A549 (cell line): ENCODE measurements at regions not wholly inside any gene's neighbourhood (a gene's known extent, or its start where the extent isn't known, plus 50 kb on each side); places are given as distances from the start of the nearest gene placed in this dataset.

Source experiments
- ATAC-seq, 2 experiments: fragments of 200-7000 bp in 1 of 2; fragments of >200 bp in 1 of 2; cut with Nextera tagmentation in 1 of 2; cut with Tn5 transposase in 1 of 2; 3 replicates each; pipeline versions ENCODE4 v1.8.0 to v1.9.1; 2018 to 2020; ENCODE audit warnings: mild to moderate bottlenecking in 1 of 2, moderate library complexity in 1 of 2
- CTCF ChIA-PET: fragments of 300-600 bp; sonication (Branson Sonifier 250); formaldehyde crosslinking; extraction: SDS; loops from one replicate; lab custom pipeline; 2021; ENCODE audit warnings: antibody characterized with exemption, inconsistent platforms; lab: Yijun Ruan, JAX
- POLR2A ChIA-PET: fragments of 350-600 bp; formaldehyde crosslinking; extraction: SDS; loops from one replicate; lab custom pipeline; 2021; ENCODE audit warnings: antibody characterized with exemption, inconsistent platforms; lab: Yijun Ruan, JAX
- DNase-seq, 2 experiments: peaks; one replicate each; pipeline versions ENCODE4 v3.0.0 to v3.0.0-alpha.2; 2011 to 2016; ENCODE audit warnings: low read depth in 1 of 2, low spot score in 1 of 2
- FAIRE-seq: peaks from 2 replicates; lab custom pipeline; 2011; peaks lifted over from hg19 to GRCh38; lab: Jason Lieb, UNC
- H3K27ac ChIP-seq, 2 experiments: fragments of >200 bp; sonication (Bioruptor Twin); formaldehyde crosslinking; 3 replicates each; pipeline ENCODE4 v1.5.1; 2016 to 2017
- H3K4me1 ChIP-seq: fragments of >200 bp; sonication (Bioruptor Twin); formaldehyde crosslinking; 3 replicates; pipeline ENCODE4 v1.6.1; 2016
- H3K4me2 ChIP-seq: fragments of >200 bp; sonication (Bioruptor Twin); formaldehyde crosslinking; 3 replicates; pipeline ENCODE4 v1.6.1; 2016
- H3K4me3 ChIP-seq: fragments of >200 bp; sonication (Bioruptor Twin); formaldehyde crosslinking; 3 replicates; pipeline ENCODE4 v1.5.1; 2016
- H3K9me3 ChIP-seq: fragments of >200 bp; sonication (Bioruptor Twin); formaldehyde crosslinking; 3 replicates; pipeline ENCODE4 v1.6.1; 2016
- CBX8 ChIP-seq: fragments of 200-600 bp; sonication (generic); IDR thresholded peaks from 2 replicates; pipeline ENCODE4 v1.6.1; 2016
- CEBPB ChIP-seq, 2 experiments: fragments of >200 bp in 1 of 2; sonication (Bioruptor Twin) in 1 of 2; formaldehyde crosslinking in 1 of 2; IDR thresholded peaks; 2 replicates each; pipeline ENCODE4 v1.6.1; 2012 to 2016
- CHD2 ChIP-seq: fragments of 150-350 bp; IDR thresholded peaks from 2 replicates; pipeline ENCODE4 v1.6.1; 2014; ENCODE audit warnings: low read length; ENCODE audit not compliant: partially characterized antibody
- EHF ChIP-seq: fragments of 250-450 bp; sonication (Bioruptor Pico); IDR thresholded peaks from 2 replicates; pipeline ENCODE4 v1.5.0; 2020; ENCODE audit warnings: mild to moderate bottlenecking
- FOSB ChIP-seq: fragments of 250-450 bp; sonication (Bioruptor Pico); IDR thresholded peaks from 2 replicates; pipeline ENCODE4 v1.5.0; 2020; ENCODE audit warnings: mild to moderate bottlenecking, moderate library complexity
- GATA3 ChIP-seq: IDR thresholded peaks from 2 replicates; pipeline ENCODE4 v1.6.1; 2012; ENCODE audit warnings: borderline replicate concordance
- HDAC2 ChIP-seq: fragments of 200-600 bp; sonication (generic); IDR thresholded peaks from 2 replicates; pipeline ENCODE4 v1.6.1; 2016
- HOXB5 ChIP-seq: fragments of 250-450 bp; sonication (Bioruptor Pico); IDR thresholded peaks from 2 replicates; pipeline ENCODE4 v1.5.0; 2020; ENCODE audit warnings: mild to moderate bottlenecking, moderate library complexity
- MYC ChIP-seq: IDR thresholded peaks from 2 replicates; pipeline ENCODE4 v1.6.1; 2012; ENCODE audit warnings: mild to moderate bottlenecking, inconsistent platforms, low read length, improper control_type of control experiment, borderline replicate concordance
- PHF8 ChIP-seq: fragments of 200-600 bp; sonication (generic); IDR thresholded peaks from 2 replicates; pipeline ENCODE4 v1.6.1; 2016; ENCODE audit warnings: low read depth, mild to moderate bottlenecking, antibody characterized with exemption, moderate library complexity, borderline replicate concordance
- POLR2A ChIP-seq: IDR thresholded peaks from 2 replicates; pipeline ENCODE4 v1.6.1; 2012; ENCODE audit warnings: mild to moderate bottlenecking, low read length
- RARB ChIP-seq: fragments of 250-450 bp; sonication (Bioruptor Pico); IDR thresholded peaks from 2 replicates; pipeline ENCODE4 v1.8.0; 2021; ENCODE audit warnings: mild to moderate bottlenecking, moderate library complexity
- RCOR1 ChIP-seq: fragments of 150-350 bp; IDR thresholded peaks from 2 replicates; pipeline ENCODE4 v1.6.1; 2014; ENCODE audit warnings: antibody characterized with exemption, low read length, low read depth
- RFX5 ChIP-seq: fragments of 450-650 bp; IDR thresholded peaks from 2 replicates; pipeline ENCODE4 v1.7.1; 2014; ENCODE audit warnings: antibody characterized with exemption, mild to moderate bottlenecking, moderate library complexity
- SMC3 ChIP-seq: fragments of >200 bp; sonication (Bioruptor Twin); formaldehyde crosslinking; IDR thresholded peaks from 3 replicates; pipeline ENCODE4 v1.6.1; 2018; ENCODE audit warnings: inconsistent platforms
- TFCP2L1 ChIP-seq: fragments of 250-450 bp; sonication (Bioruptor Pico); IDR thresholded peaks from 2 replicates; pipeline ENCODE4 v1.5.0; 2021; ENCODE audit warnings: mild to moderate bottlenecking
- TP53 ChIP-seq: fragments of 250-450 bp; sonication (Bioruptor Pico); IDR thresholded peaks from 2 replicates; pipeline ENCODE4 v1.5.0; 2021; ENCODE audit warnings: mild to moderate bottlenecking, moderate library complexity
- ZNF302 ChIP-seq: fragments of 250-450 bp; sonication (Bioruptor Pico); IDR thresholded peaks from 2 replicates; pipeline ENCODE4 v1.9.0; 2021; ENCODE audit warnings: inconsistent platforms, mild to moderate bottlenecking, moderate library complexity
- ZSCAN20 ChIP-seq: fragments of 250-450 bp; sonication (Bioruptor Pico); IDR thresholded peaks from 2 replicates; pipeline ENCODE4 v1.8.0; 2022; ENCODE audit warnings: mild to moderate bottlenecking, moderate library complexity
- WGBS: methylation state at CpG from one replicate; pipeline ENCODE4 v1.1.6; 2017; ENCODE audit errors: missing lambda C conversion rate; 5-methylcytosine and 5-hydroxymethylcytosine counted together
- TF ChIP-seq, protein P1 (sequence below): IDR thresholded peaks from 2 replicates; pipeline ENCODE4 v1.6.1; 2012; ENCODE audit warnings: low read depth, borderline replicate concordance
- TF ChIP-seq, protein P2 (sequence below): fragments of >200 bp; sonication (Bioruptor Twin); formaldehyde crosslinking; IDR thresholded peaks from 3 replicates; pipeline ENCODE4 v1.5.1; 2016
- TF ChIP-seq, protein P3 (sequence below): IDR thresholded peaks from 2 replicates; pipeline ENCODE4 v1.6.1; 2012
- TF ChIP-seq, protein P4 (sequence below): fragments of 200-600 bp; sonication (generic); IDR thresholded peaks from 2 replicates; pipeline ENCODE4 v1.6.1; 2016; ENCODE audit warnings: antibody characterized with exemption, mild to moderate bottlenecking, moderate library complexity
- TF ChIP-seq, protein P5 (sequence below): IDR thresholded peaks from 2 replicates; pipeline ENCODE4 v1.6.1; 2012
- TF ChIP-seq, protein P6 (sequence below): fragments of 150-350 bp; IDR thresholded peaks from 2 replicates; pipeline ENCODE4 v1.6.1; 2014; ENCODE audit warnings: low read depth, mild to moderate bottlenecking, low read length

DNA sequence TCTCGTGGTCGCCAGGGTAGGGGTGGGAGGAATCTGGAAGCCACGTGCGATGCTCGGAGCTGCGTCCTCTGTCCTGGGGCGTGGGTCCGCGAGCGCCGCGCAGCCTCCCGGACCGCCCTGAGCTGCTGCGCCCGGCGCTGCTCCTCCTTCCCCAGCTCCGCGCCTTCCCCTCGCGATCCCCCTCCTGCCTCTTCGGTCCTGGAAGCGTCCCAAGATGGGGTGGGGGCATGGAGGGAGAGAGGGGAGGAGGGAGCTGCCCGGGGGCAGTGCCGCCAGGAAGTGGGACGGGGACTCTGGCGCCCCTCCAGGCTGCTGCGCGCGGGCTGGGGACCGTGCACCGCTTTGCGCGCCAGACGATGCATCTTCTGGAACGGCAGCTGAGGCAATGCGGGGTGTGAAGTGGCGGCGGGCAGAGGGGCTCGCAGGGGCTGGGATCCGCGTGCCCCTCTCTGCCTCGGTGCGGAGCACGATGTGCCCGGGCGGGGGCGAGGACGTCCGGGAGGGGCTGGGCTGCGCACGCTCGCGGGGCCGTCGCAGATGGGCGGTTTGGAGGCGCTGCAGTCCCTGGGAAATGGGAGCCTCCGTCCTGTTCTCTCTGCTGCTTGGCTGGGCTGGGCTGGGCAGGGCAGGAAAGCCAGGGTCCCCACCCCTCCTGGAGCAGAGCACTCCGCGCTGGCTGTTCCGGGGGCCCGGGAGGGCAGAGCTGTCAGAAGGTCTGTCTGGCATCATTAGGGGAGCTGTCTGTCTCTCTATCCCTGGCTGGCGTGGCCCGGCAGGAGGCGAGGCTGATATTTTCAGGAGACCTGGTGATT lies 388.0 kb downstream of the SEC14L1 start:
- TF ChIP-seq RARB (CRISPR knock-in tag) (no peak), EHF (CRISPR knock-in tag) (no peak), CEBPB (IDR thresholded peaks at IDR 0.05) (no peak), HDAC2 (peak; percentile 82), GATA3 (no peak), TFCP2L1 (CRISPR knock-in tag) (no peak)
- TF ChIP-seq, protein P1, sequence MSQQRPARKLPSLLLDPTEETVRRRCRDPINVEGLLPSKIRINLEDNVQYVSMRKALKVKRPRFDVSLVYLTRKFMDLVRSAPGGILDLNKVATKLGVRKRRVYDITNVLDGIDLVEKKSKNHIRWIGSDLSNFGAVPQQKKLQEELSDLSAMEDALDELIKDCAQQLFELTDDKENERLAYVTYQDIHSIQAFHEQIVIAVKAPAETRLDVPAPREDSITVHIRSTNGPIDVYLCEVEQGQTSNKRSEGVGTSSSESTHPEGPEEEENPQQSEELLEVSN, result peak; percentile 62; the same call in 1 of the 2 replicates
- TF ChIP-seq, protein P2, sequence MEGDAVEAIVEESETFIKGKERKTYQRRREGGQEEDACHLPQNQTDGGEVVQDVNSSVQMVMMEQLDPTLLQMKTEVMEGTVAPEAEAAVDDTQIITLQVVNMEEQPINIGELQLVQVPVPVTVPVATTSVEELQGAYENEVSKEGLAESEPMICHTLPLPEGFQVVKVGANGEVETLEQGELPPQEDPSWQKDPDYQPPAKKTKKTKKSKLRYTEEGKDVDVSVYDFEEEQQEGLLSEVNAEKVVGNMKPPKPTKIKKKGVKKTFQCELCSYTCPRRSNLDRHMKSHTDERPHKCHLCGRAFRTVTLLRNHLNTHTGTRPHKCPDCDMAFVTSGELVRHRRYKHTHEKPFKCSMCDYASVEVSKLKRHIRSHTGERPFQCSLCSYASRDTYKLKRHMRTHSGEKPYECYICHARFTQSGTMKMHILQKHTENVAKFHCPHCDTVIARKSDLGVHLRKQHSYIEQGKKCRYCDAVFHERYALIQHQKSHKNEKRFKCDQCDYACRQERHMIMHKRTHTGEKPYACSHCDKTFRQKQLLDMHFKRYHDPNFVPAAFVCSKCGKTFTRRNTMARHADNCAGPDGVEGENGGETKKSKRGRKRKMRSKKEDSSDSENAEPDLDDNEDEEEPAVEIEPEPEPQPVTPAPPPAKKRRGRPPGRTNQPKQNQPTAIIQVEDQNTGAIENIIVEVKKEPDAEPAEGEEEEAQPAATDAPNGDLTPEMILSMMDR, result no peak; the same call in 2 of the 3 replicates
- TF ChIP-seq, protein P3, sequence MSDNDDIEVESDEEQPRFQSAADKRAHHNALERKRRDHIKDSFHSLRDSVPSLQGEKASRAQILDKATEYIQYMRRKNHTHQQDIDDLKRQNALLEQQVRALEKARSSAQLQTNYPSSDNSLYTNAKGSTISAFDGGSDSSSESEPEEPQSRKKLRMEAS, result peak; percentile 59
- TF ChIP-seq, protein P4, sequence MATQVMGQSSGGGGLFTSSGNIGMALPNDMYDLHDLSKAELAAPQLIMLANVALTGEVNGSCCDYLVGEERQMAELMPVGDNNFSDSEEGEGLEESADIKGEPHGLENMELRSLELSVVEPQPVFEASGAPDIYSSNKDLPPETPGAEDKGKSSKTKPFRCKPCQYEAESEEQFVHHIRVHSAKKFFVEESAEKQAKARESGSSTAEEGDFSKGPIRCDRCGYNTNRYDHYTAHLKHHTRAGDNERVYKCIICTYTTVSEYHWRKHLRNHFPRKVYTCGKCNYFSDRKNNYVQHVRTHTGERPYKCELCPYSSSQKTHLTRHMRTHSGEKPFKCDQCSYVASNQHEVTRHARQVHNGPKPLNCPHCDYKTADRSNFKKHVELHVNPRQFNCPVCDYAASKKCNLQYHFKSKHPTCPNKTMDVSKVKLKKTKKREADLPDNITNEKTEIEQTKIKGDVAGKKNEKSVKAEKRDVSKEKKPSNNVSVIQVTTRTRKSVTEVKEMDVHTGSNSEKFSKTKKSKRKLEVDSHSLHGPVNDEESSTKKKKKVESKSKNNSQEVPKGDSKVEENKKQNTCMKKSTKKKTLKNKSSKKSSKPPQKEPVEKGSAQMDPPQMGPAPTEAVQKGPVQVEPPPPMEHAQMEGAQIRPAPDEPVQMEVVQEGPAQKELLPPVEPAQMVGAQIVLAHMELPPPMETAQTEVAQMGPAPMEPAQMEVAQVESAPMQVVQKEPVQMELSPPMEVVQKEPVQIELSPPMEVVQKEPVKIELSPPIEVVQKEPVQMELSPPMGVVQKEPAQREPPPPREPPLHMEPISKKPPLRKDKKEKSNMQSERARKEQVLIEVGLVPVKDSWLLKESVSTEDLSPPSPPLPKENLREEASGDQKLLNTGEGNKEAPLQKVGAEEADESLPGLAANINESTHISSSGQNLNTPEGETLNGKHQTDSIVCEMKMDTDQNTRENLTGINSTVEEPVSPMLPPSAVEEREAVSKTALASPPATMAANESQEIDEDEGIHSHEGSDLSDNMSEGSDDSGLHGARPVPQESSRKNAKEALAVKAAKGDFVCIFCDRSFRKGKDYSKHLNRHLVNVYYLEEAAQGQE, result no peak
- TF ChIP-seq, protein P5, sequence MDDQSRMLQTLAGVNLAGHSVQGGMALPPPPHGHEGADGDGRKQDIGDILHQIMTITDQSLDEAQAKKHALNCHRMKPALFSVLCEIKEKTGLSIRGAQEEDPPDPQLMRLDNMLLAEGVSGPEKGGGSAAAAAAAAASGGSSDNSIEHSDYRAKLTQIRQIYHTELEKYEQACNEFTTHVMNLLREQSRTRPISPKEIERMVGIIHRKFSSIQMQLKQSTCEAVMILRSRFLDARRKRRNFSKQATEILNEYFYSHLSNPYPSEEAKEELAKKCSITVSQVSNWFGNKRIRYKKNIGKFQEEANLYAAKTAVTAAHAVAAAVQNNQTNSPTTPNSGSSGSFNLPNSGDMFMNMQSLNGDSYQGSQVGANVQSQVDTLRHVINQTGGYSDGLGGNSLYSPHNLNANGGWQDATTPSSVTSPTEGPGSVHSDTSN, result no peak
- TF ChIP-seq, protein P6, sequence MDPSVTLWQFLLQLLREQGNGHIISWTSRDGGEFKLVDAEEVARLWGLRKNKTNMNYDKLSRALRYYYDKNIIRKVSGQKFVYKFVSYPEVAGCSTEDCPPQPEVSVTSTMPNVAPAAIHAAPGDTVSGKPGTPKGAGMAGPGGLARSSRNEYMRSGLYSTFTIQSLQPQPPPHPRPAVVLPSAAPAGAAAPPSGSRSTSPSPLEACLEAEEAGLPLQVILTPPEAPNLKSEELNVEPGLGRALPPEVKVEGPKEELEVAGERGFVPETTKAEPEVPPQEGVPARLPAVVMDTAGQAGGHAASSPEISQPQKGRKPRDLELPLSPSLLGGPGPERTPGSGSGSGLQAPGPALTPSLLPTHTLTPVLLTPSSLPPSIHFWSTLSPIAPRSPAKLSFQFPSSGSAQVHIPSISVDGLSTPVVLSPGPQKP, result no peak
- no peak for DNase-seq
- 19% methylated on average over 37 of the region's 66 CpGs for WGBS
- no peak for FAIRE-seq
- H3K27ac ChIP-seq, result peak overlapping the region; percentile 33 to 73; a peak in 4 of 6 replicates
- POLR2A ChIA-PET, result interaction anchor here (0.7 to 1.1 kb wide), 2 partner anchors 104 to 430 kb away, joined by 4 to 7 read pairs; partner anchors contain the start of gene TNRC6C
- H3K4me2 ChIP-seq, result peak overlapping the region; percentile 83
- H3K9me3 ChIP-seq, result peaks cover under 1% of the 10 kb centered on the region; the same call in 1 of the 3 replicates
- H3K4me1 ChIP-seq, result 0 out of 3 replicates have a peak, but pooled peaks cover 5% of the 10 kb centered on the region
- H3K4me3 ChIP-seq, result peak overlapping the region; percentile 41
- peak; percentile 74 to 83 for ATAC-seq
- CTCF ChIA-PET, result interaction anchor here (0.8 to 2.2 kb wide), 7 partner anchors 9 to 487 kb away, joined by 3 to 11 read pairs (median 4); no protein-coding TSS in a partner anchor

DNA sequence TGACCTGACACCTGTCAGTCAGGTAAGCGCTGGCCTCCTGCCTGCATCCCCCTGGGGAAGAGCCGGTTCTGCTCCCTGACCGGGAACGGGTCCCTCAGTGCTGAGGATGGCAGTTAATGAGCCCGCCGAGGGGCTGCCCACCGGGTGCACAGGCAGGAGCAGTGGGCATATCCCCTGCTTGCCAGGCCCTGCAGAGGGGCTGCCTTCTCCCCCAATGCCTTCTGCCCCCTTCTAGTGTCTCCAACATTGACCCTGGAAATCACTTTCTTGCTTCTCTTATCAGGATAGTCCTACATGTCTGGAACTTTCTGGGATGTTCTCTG lies 388.5 kb downstream of the SEC14L1 start:
- H3K4me2 ChIP-seq, result peak overlapping the region; percentile 83; the same call in 2 of the 3 replicates
- ChIA-PET CTCF (interaction anchor here (1.5 to 2.2 kb wide), 3 partner anchors 9 to 484 kb away, joined by 4 to 11 read pairs (median 5); no protein-coding TSS in a partner anchor), POLR2A (no interaction called here)
- 0 out of 3 replicates have a peak, but pooled peaks cover 5% of the 10 kb centered on the region for H3K4me1 ChIP-seq
- ATAC-seq (peak in 1 of 2 experiments; percentile 8; a peak in 2 of 6 replicates), DNase-seq (no peak), FAIRE-seq (no peak)
- H3K27ac ChIP-seq, result no peak overlapping the region
- peaks cover 6% of the 10 kb centered on the region; the same call in 1 of the 3 replicates for H3K9me3 ChIP-seq
- no peak overlapping the region for H3K4me3 ChIP-seq
- WGBS, result 31% methylated on average over 4 of the region's 7 CpGs
- TF ChIP-seq, protein P6, result no peak
- TF ChIP-seq CBX8, result no peak
- TF ChIP-seq CHD2, result no peak
- TF ChIP-seq MYC, result no peak
- no peak for TF ChIP-seq ZSCAN20 (CRISPR knock-in tag)
- no peak for TF ChIP-seq RCOR1
- TF ChIP-seq SMC3, result no peak
- TF ChIP-seq RFX5, result no peak
- TF ChIP-seq TP53 (CRISPR knock-in tag), result no peak
- no peak for TF ChIP-seq PHF8
- no peak for TF ChIP-seq POLR2A
- TF ChIP-seq ZNF302 (CRISPR knock-in tag), result no peak
- TF ChIP-seq TFCP2L1 (CRISPR knock-in tag), result no peak
- no peak for TF ChIP-seq HOXB5 (CRISPR knock-in tag)
- TF ChIP-seq FOSB, result no peak
- no peak for TF ChIP-seq EHF (CRISPR knock-in tag)
